OCI-M1 (cell line): ENCODE measurements at regions not wholly inside any gene's neighbourhood (a gene's known extent, or its start where the extent isn't known, plus 50 kb on each side); places are given as distances from the start of the nearest gene placed in this dataset.
"Not testable (repeated sequence)": the region's sequence is repeated elsewhere in the genome, so short reads cannot be mapped to it uniquely, and the experiment has no call there.

Experiments
- DNase-seq: peaks from one replicate; lab custom pipeline; 2025; lab: John Stamatoyannopoulos, UW

GRCh38 chr12:74595696-74596095 lies 58.1 kb downstream of the ATXN7L3B start:
- no peak for DNase-seq

GRCh38 chr12:74598819-74599218 lies 61.2 kb downstream of the ATXN7L3B start:
- DNase-seq, result no peak

DNA sequence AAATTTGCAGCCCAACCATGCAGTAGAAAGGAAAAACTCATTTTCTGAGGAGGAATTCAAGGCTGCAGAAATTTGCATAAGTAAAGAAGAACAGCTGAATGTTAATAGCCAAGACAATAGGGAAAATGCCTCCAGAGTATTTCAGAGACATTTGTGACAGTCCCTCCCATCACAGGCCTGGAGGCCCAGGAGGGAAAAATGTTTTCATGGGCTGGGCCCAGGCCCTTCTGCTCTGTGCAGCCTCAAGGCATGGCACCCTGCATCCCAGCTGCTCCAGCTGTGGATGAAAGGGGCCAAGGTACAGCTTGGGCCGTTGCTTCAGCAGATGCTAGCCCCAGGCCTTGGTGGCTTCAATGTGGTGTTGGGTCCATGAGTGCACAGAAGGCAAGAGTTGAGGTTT lies 62.3 kb downstream of the ATXN7L3B start:
- DNase-seq, result no peak

DNA sequence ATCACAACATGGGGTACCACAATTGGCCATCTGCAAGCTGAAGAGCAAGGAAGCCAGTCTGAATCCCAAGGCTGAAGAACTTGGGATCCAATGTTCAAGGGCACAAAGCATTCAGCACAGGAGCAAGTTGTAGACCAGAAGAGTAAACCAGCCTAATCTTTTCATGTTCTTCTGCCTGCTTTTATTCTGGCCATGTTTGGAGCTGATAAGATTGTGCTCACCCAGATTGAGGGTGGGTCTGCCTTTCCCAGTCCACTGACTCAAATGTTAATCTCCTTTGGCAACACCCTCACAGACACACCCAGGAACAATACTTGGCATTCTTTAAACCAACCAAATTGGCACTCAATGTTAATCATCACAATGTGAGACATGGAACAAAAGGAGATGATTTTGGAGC lies 63.2 kb downstream of the ATXN7L3B start:
- DNase-seq, result not testable (repeated sequence)

- DNase-seq, result peak; percentile 33
Measured at GRCh38 chr12:74602881-74603672, 65.4 kb downstream of the ATXN7L3B start.

DNA sequence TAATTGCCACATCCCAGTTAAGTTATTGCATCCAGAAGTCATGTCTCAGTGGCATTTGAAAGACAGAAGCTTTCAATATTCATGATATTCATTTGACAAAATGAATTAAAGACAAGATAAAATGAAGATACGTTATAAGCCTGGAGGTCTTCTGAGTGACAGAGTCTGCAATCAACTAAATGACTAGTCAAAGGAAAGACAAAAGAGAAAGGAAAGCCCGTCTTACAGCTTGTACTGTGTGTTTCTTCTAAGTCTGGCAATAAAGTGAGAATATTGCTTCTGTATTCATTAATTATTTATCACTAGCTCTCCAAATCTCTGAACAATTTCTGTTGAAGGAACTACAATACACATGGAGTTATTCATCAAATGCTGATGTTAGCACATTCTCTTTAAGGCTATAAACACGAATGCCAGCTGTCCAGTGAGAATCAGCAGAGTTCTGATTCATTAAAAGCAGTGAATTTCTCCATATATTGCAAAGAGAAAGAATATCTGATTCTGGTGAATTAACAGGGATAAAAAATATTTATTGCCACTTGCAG lies 70.7 kb downstream of the ATXN7L3B start:
- DNase-seq, result no peak

- DNase-seq, result no peak
Measured at GRCh38 chr12:74610711-74611110, 73.1 kb downstream of the ATXN7L3B start.

DNA sequence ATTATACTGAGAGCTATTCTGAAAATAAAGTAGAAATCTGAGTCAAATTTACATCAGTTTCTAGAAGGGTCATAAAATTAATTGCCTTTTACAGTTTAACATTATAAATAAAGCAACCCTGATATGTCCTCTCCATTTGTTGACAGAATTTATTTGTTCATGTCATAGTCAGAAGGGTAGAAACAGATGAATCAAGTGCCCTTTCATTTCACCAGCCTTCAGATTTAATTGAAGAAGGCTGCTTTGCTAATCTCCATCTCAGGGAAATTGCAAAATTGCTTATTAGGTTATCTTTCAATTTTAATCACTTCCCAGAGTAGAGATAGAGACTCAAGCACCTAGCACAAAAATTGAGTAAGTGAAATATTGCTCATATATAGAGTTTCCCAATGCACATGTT lies 76.8 kb downstream of the ATXN7L3B start:
- DNase-seq, result no peak

DNA sequence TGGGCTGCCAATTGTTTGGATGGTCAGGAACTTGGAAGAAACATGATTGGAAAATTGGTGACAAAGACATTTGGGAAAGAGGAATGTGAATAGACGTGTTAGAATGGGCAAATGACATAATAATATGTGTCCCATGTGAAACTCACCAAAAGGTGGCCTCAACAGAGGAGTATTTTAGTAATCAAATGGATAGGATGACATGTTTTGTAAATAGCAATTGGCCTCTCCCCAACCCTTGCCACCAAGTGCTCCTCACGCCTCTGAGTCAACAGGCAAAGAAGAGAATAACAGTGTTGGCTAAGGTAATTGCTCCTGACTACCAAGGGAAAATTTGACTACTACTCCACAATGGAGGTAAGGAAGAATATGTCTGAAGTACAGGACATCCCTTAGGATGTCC lies 81.4 kb downstream of the ATXN7L3B start:
- no peak for DNase-seq

DNA sequence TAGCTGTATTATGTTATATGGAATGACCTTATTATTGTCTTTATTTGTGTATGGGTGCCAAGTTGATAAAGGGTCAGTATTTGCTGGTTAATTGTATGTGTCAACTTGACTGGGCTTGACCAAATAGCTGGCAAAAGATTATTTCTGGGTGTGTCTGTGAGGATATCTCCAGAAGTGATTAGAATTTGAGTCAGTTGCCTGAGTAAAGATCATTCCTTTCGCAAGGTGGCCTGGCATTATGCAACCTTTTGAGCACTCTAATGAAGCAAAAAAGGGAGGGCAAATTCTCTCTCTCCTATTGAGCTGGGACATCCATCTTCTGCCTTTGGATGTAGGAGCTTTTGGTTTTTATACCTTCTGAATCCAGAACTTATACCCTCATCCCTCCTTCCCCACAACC lies 82.2 kb downstream of the ATXN7L3B start:
- DNase-seq, result no peak

DNA sequence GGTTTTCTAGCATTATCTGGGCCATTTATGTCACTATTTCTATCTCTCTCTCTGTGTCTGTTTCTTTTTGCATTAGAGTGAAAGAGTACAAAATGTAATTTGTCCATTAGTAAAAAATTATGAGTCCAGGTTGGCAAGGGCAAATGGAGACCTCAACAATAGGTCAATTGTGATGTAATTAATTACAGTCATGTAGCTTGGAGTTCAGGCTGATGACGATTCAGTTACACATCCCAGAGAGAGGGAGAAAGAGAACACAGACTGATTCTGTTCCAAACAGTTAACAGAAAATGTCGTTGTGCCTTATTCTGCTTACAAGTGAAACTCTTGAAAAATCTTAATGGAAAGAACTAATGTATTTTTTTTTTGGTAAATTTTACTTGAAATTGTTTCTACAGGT lies 83.3 kb downstream of the ATXN7L3B start:
- no peak for DNase-seq

GRCh38 chr12:74624201-74624600 lies 86.6 kb downstream of the ATXN7L3B start:
- no peak for DNase-seq

DNA sequence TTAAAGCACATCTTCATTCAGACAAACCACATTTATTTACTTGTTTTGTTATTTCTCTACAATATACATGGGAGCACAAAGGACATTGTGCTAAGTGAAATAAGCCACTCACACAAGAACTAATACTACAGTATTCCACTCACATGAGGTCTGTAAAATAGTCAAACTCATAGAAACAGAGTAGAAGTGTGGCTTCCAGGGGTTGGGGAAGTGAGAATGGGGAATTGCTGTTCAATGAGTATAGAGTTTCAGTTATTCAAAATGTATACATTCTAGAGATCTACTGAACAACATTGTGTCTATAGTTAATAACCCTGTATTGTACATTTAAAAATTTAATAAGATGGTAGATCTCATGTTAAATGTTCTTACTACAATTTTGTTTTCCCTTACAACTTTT lies 88.8 kb downstream of the ATXN7L3B start:
- DNase-seq, result no peak

- no peak for DNase-seq
Measured at GRCh38 chr12:74641262-74641661, 103.6 kb downstream of the ATXN7L3B start.

- DNase-seq, result no peak
Measured at GRCh38 chr12:74641694-74642093, 104.1 kb downstream of the ATXN7L3B start.

- DNase-seq, result no peak
Measured at GRCh38 chr12:74644681-74645080, 107.0 kb downstream of the ATXN7L3B start.

DNA sequence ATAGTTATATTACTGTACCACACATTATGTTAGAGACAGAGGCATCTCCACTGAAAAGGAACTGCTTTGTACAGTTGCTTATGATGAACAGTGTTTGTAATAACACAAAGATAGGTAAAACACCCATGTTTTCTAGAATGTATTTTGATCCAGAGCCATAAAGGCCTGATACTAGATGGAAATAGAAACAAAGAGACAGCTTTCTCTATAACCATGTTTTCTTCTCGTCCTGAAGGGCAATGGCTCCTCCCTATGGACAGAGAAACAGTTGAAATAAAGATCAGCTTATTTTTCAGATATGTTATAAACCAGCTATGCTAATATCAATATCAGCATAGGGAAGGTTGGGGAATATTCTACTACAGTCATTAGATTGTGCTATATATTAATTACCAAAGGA lies 109.2 kb downstream of the ATXN7L3B start:
- peak; percentile 67 for DNase-seq

GRCh38 chr12:74647256-74647655 lies 109.6 kb downstream of the ATXN7L3B start:
- DNase-seq, result no peak

- DNase-seq, result no peak
Measured at GRCh38 chr12:74656251-74656650, 118.6 kb downstream of the ATXN7L3B start.

DNA sequence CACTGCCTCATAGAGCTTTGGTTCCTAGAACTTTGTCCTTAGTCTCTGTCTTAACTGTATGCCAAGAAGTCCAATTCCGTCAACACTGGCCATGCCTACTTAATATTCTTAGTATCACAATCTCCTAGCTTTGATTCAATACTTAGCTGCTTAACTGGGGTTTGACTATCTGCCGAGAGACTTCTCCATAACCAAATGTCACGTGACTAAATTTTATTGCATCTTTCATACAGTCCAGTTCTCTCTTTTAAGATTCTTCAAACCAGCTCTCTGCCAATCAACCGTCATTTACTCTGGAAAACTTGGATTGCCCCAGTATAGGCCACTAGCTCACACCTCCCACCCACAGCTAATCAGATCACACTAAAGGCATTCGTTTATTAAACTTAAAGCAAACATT lies 122.8 kb downstream of the ATXN7L3B start:
- peak; percentile 5 for DNase-seq

DNA sequence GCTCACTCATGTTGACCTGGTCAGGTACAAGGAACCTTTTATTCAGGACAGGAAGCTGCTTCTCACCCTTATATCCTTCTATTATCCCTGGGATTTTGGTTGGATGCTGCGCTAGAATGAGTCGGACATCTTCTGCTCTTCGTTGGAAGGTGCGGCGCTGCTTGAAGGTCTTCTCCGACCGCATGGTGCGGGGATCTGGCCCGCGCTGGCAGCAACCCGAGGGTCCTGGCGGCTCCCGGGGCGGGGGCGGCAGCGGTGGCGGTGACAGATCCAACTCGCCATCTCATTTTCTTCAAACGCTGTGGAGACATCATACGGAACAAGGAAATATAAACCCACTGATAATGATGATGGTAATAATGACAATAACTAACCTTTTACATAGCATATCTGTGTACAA lies 126.3 kb downstream of the ATXN7L3B start:
- no peak for DNase-seq

GRCh38 chr12:74665690-74666089 lies 128.1 kb downstream of the ATXN7L3B start:
- DNase-seq, result no peak

DNA sequence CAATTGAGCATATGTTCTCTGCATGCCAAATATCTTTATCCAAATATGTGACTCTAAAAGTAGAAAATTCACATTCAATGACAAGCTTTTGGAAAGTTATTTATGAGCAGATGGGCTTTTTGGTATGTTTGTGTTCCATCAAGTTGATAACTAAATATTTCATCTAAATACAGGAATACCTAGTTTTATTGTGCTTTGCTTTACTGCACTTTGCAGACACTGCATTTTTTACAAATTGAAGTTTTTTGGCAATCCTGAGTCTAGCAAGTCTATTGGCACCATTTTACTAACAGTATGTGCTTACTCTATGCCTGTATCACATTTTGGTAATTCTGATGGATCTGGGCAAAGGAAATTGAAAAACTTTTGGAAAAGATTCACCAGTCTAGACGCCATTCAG lies 133.8 kb downstream of the ATXN7L3B start:
- no peak for DNase-seq

- DNase-seq, result not testable (repeated sequence)
Measured at GRCh38 chr12:74676955-74677354, 139.3 kb downstream of the ATXN7L3B start.
